CD4-positive, alpha-beta T cell (primary cell): ENCODE measurements at regions not wholly inside any gene's neighbourhood (a gene's known extent, or its start where the extent isn't known, plus 50 kb on each side); places are given as distances from the start of the nearest gene placed in this dataset.

ENCODE experiments used
- ATAC-seq: fragments of 200-7000 bp; cut with Tn5 transposase; one replicate; pipeline ENCODE4 v1.10.0; 2022; ENCODE audit warnings: mild to moderate bottlenecking; ENCODE audit not compliant: poor library complexity
- CTCF ChIA-PET: fragments of 350-600 bp; sonication (Branson Sonifier 250); formaldehyde crosslinking; loops from one replicate; lab custom pipeline; 2021; ENCODE audit warnings: antibody characterized with exemption, inconsistent platforms; lab: Charles Lee
- POLR2A ChIA-PET: fragments of 350-600 bp; sonication (Branson Sonifier 250); formaldehyde crosslinking; loops from one replicate; lab custom pipeline; 2021; ENCODE audit warnings: antibody characterized with exemption, inconsistent platforms; lab: Charles Lee
- DNase-seq, 14 experiments: peaks; one replicate each; pipeline ENCODE4 v3.0.0-alpha.2; 2013 to 2020; ENCODE audit warnings: mixed read lengths in 2 of 14
- H3K27ac ChIP-seq, 2 donors: one replicate each; pipeline versions ENCODE4 v1.5.1 to v1.7.0; 2013; ENCODE audit warnings: low read length in 2 of 2, low read depth in 1 of 2, mild to moderate bottlenecking in 1 of 2
- H3K27me3 ChIP-seq, 2 experiments: 1 replicate in 1 of 2; 2 replicates in 1 of 2; pipeline versions ENCODE4 v1.6.1 to v1.7.0; 2013; ENCODE audit warnings: low read length in 2 of 2, control low read depth in 1 of 2, mild to moderate bottlenecking in 1 of 2, moderate library complexity in 1 of 2; ENCODE audit not compliant: insufficient read depth in 2 of 2, control insufficient read depth in 1 of 2
- H3K36me3 ChIP-seq: one replicate; pipeline ENCODE4 v1.6.1; 2013; ENCODE audit warnings: low read length, control low read depth; ENCODE audit not compliant: insufficient read depth
- H3K4me1 ChIP-seq: one replicate; pipeline ENCODE4 v1.6.1; 2013; ENCODE audit warnings: low read length, control low read depth; ENCODE audit not compliant: insufficient read depth
- H3K4me3 ChIP-seq: one replicate; pipeline ENCODE4 v1.5.1; 2013; ENCODE audit warnings: mild to moderate bottlenecking, low read length, moderate library complexity
- H3K9me3 ChIP-seq, 2 experiments: 1 replicate in 1 of 2; 2 replicates in 1 of 2; pipeline versions ENCODE4 v1.6.1 to v1.7.0; 2013; ENCODE audit warnings: low read length in 2 of 2, mild to moderate bottlenecking in 2 of 2, control low read depth in 1 of 2, moderate library complexity in 1 of 2; ENCODE audit not compliant: control insufficient read depth in 1 of 2, insufficient read depth in 1 of 2
- H3K27ac Mint-ChIP-seq: one replicate; pipeline ENCODE4 v1.8.0; 2020; ENCODE audit warnings: mixed read lengths
- H3K27me3 Mint-ChIP-seq: one replicate; pipeline ENCODE4 v1.8.0; 2021; ENCODE audit warnings: mixed read lengths
- H3K36me3 Mint-ChIP-seq: one replicate; pipeline ENCODE4 v1.8.0; 2021; ENCODE audit warnings: low read depth, mixed read lengths
- H3K4me1 Mint-ChIP-seq: one replicate; pipeline ENCODE4 v1.8.0; 2021; ENCODE audit warnings: low read depth, mixed read lengths
- H3K4me3 Mint-ChIP-seq: one replicate; pipeline ENCODE4 v1.8.0; 2020; ENCODE audit warnings: mild to moderate bottlenecking, mixed read lengths
- H3K9me3 Mint-ChIP-seq: one replicate; pipeline ENCODE4 v1.8.0; 2020; ENCODE audit warnings: mixed read lengths
- CTCF ChIP-seq: fragments of 200-600 bp; IDR thresholded peaks from one replicate; pipeline ENCODE4 v1.8.0; 2022; ENCODE audit warnings: antibody characterized with exemption, mild to moderate bottlenecking
- intact Hi-C, 2 experiments: fragments of 100-400 bp; cut with DNase I in 1 of 2; cut with micrococcal nuclease in 1 of 2; formaldehyde crosslinking; loops; one replicate each; pipeline versions ENCODE4 v1.15.1 to v1.9.0; 2023 to 2025; cut with DNase I, micrococcal nuclease

GRCh38 chr4:4913628-4914027 is 54.2 kb downstream of the MSX1 start:
- Histone ChIP-seq H3K27me3 (peaks cover 0 to 2% of the 10 kb centered on the region in 2 experiments), H3K9me3 (peaks cover 0 to 11% of the 10 kb centered on the region in 2 experiments), H3K4me3 (no peak overlapping the region), H3K27ac (no peak overlapping the region), H3K36me3 (no peaks in the 10 kb centered on the region), H3K4me1 (no peaks in the 10 kb centered on the region)
- ATAC-seq = no peak
- no peak overlapping the region for H3K4me3 Mint-ChIP-seq
- no peaks in the 10 kb centered on the region for H3K9me3 Mint-ChIP-seq
- H3K36me3 Mint-ChIP-seq = no peaks in the 10 kb centered on the region
- TF ChIP-seq CTCF = no peak
- no peak for DNase-seq
- H3K27me3 Mint-ChIP-seq = peaks cover 28% of the 10 kb centered on the region
- intact Hi-C loops = no loop called here
- POLR2A ChIA-PET = no interaction called here
- H3K4me1 Mint-ChIP-seq = no peaks in the 10 kb centered on the region
- no peak overlapping the region for H3K27ac Mint-ChIP-seq
- CTCF ChIA-PET = no interaction called here

- peaks cover 0 to 2% of the 10 kb centered on the region in 2 experiments for H3K27me3 ChIP-seq
- no peak overlapping the region for H3K4me3 ChIP-seq
- no peaks in the 10 kb centered on the region for H3K9me3 Mint-ChIP-seq
- DNase-seq = no peak
- H3K27me3 Mint-ChIP-seq = peaks cover 23% of the 10 kb centered on the region
- H3K4me3 Mint-ChIP-seq = no peak overlapping the region
- no peaks in the 10 kb centered on the region for H3K36me3 ChIP-seq
- no peaks in the 10 kb centered on the region for H3K4me1 Mint-ChIP-seq
- no peaks in the 10 kb centered on the region for H3K4me1 ChIP-seq
- ChIA-PET CTCF (no interaction called here), POLR2A (no interaction called here)
- no peaks in the 10 kb centered on the region for H3K36me3 Mint-ChIP-seq
- intact Hi-C loops = no loop called here
- peaks cover 0 to 11% of the 10 kb centered on the region in 2 experiments for H3K9me3 ChIP-seq
- TF ChIP-seq CTCF = no peak
- no peak overlapping the region for H3K27ac ChIP-seq
- no peak overlapping the region for H3K27ac Mint-ChIP-seq
- no peak for ATAC-seq
These were observed 54.8 kb downstream of the MSX1 start for GRCh38 chr4:4914059-4914820.

- intact Hi-C loops = no loop called here
- H3K4me1 Mint-ChIP-seq = no peaks in the 10 kb centered on the region
- no peak overlapping the region for H3K4me3 ChIP-seq
- H3K4me1 ChIP-seq = no peaks in the 10 kb centered on the region
- H3K27me3 ChIP-seq = peaks cover 0 to 2% of the 10 kb centered on the region in 2 experiments
- no peaks in the 10 kb centered on the region for H3K9me3 Mint-ChIP-seq
- no peak overlapping the region for H3K27ac Mint-ChIP-seq
- DNase-seq (no peak), ATAC-seq (no peak)
- peaks cover 0 to 15% of the 10 kb centered on the region in 2 experiments for H3K9me3 ChIP-seq
- POLR2A ChIA-PET = no interaction called here
- no peak for TF ChIP-seq CTCF
- no peaks in the 10 kb centered on the region for H3K36me3 Mint-ChIP-seq
- no peak overlapping the region for H3K4me3 Mint-ChIP-seq
- no peaks in the 10 kb centered on the region for H3K36me3 ChIP-seq
- CTCF ChIA-PET = no interaction called here
- H3K27ac ChIP-seq = no peak overlapping the region
- peaks cover 23% of the 10 kb centered on the region for H3K27me3 Mint-ChIP-seq
These were observed 55.7 kb downstream of the MSX1 start for GRCh38 chr4:4914965-4915845.
